ENCODE measurements at regions not wholly inside any gene's neighbourhood (a gene's known extent, or its start where the extent isn't known, plus 50 kb on each side); places are given as distances from the start of the nearest gene placed in this dataset.

DNA sequence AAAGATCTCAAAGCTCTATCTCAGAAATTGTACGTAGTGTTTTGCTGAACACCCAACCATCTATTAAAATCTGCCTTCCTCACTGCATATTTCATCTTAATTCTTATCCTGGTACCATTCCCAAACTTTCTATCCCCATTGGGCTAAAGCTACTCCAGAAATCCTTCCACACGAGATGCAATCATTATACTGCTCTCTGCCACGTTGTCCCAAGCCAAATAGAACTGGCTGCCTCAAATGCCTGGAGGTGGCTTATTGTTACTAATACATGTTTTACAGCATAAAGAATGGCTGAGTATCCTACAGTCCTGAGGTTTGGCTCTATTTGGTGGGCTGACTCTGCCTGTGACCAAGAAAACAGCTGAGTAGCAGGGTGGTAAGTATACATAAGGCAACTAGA lies 306.0 kb upstream of the ACVR2A start:
- no peak for DNase-seq (ENCODE audit: extremely low spot score)
- POLR2A ChIA-PET, result no interaction called here
- TF ChIP-seq, protein P1, sequence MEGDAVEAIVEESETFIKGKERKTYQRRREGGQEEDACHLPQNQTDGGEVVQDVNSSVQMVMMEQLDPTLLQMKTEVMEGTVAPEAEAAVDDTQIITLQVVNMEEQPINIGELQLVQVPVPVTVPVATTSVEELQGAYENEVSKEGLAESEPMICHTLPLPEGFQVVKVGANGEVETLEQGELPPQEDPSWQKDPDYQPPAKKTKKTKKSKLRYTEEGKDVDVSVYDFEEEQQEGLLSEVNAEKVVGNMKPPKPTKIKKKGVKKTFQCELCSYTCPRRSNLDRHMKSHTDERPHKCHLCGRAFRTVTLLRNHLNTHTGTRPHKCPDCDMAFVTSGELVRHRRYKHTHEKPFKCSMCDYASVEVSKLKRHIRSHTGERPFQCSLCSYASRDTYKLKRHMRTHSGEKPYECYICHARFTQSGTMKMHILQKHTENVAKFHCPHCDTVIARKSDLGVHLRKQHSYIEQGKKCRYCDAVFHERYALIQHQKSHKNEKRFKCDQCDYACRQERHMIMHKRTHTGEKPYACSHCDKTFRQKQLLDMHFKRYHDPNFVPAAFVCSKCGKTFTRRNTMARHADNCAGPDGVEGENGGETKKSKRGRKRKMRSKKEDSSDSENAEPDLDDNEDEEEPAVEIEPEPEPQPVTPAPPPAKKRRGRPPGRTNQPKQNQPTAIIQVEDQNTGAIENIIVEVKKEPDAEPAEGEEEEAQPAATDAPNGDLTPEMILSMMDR (IDR thresholded peaks at IDR 0.05; ENCODE audit: control extremely low read depth, extremely low read depth, low read depth, missing control alignments), result no peak
- CTCF ChIA-PET, result interaction anchor here (0.9 kb wide), 1 partner anchor 30 kb away, joined by 3 read pairs; no protein-coding TSS in a partner anchor

DNA sequence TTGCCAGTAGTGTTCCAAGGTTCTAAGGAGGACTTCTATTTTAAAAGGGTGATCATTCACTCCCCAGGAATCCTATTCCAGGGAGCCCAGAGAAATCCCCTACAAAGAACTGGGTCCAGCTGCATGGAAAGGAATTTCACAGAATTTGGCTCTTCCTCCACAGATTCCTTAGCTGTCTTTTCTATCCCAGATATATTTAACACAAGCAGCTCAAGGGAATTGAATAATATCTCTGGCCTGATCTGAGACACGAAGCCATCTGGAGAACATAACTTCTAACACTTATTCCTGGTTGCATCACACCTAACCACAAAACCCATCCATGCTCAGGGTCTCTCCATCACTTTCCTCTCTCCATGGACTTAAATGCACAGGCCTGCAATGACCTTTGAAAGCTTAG lies 306.7 kb upstream of the ACVR2A start:
- POLR2A ChIA-PET, result no interaction called here
- no peak for DNase-seq (ENCODE audit: extremely low spot score)
- TF ChIP-seq, protein P1 (IDR thresholded peaks at IDR 0.05; ENCODE audit: control extremely low read depth, extremely low read depth, low read depth, missing control alignments), result no peak
- CTCF ChIA-PET, result interaction anchor here (0.9 kb wide), 1 partner anchor 29 kb away, joined by 3 read pairs; no protein-coding TSS in a partner anchor

GRCh38 chr2:147531269-147531668 lies 313.6 kb upstream of the ACVR2A start:
- CTCF ChIA-PET, result no interaction called here
- TF ChIP-seq, protein P1 (IDR thresholded peaks at IDR 0.05; ENCODE audit: control extremely low read depth, extremely low read depth, low read depth, missing control alignments), result no peak
- no peak for DNase-seq (ENCODE audit: extremely low spot score)
- POLR2A ChIA-PET, result no interaction called here

GRCh38 chr2:147530033-147530432 lies 314.8 kb upstream of the ACVR2A start:
- ChIA-PET POLR2A (no interaction called here), CTCF (interaction anchor here (1.5 kb wide), 1 partner anchor 20 kb away, joined by 3 read pairs; no protein-coding TSS in a partner anchor)
- no peak for DNase-seq (ENCODE audit: extremely low spot score)
- TF ChIP-seq, protein P1 (IDR thresholded peaks at IDR 0.05; ENCODE audit: control extremely low read depth, extremely low read depth, low read depth, missing control alignments), result no peak

DNA sequence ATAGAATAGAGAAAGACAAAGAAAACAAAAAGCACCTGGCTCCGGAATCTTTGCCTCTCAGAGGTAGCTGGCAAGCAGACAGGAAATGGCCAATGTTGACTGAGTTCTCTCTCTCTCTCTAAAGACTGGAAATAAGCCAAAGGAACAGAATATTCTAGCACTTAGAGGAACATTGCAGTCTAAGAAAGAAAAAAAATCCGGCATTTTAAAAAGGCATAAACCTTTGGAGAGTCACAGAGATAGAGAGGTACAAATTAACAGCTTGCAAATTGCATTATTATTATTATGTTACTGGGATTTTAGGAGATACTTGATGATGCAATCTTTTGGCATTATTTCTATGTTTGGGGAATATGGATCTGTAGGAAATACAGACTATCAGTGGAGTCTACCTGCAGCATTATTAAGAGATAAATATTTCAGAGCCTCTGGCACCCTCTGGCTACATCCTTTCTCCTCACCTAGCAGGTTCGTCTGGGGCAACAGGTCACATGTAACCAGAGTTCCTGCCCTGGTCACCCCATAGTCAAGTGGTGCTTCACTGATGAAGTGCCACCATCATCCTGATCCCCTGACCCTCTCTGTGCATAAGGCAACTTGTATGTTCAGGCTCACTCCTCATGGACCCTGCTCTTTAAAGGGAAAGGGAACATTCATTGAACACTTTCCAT lies 318.9 kb upstream of the ACVR2A start:
- ChIA-PET POLR2A (no interaction called here), CTCF (interaction anchor here (1.4 kb wide), 1 partner anchor 17 kb away, joined by 3 read pairs; no protein-coding TSS in a partner anchor)
- DNase-seq (ENCODE audit: extremely low spot score), result no peak
- TF ChIP-seq, protein P1 (IDR thresholded peaks at IDR 0.05; ENCODE audit: control extremely low read depth, extremely low read depth, low read depth, missing control alignments), result no peak

- ChIA-PET POLR2A (no interaction called here), CTCF (no interaction called here)
- TF ChIP-seq, protein P1 (IDR thresholded peaks at IDR 0.05; ENCODE audit: control extremely low read depth, extremely low read depth, low read depth, missing control alignments), result no peak
- DNase-seq (ENCODE audit: extremely low spot score), result no peak
Observed at GRCh38 chr2:147524912-147525311, 319.9 kb upstream of the ACVR2A start.
